ENCODE measurements at regions not wholly inside any gene's neighbourhood (a gene's known extent, or its start where the extent isn't known, plus 50 kb on each side); places are given as distances from the start of the nearest gene placed in this dataset.

DNA sequence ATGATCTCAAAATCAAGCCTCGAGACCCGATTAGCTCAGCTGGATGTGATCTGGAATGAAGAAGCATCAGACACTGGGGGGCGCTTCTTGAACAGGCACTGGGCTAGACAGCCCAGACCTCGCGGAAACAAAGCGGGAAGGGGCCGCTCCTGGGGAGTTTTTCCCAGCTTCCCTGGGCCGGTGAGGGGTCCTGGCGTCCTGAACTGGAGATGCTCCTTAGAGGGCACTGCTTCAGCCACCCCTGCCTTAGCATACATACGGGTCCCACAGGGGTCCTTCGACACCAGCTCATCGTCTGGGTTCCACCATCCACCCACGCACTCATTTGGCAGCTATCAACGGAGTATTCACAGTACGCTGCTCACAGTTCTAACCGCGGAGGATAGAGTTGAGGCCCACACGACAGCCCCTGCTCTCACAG lies 146.7 kb downstream of the TSN start:
- DNase-seq, result no peak

DNA sequence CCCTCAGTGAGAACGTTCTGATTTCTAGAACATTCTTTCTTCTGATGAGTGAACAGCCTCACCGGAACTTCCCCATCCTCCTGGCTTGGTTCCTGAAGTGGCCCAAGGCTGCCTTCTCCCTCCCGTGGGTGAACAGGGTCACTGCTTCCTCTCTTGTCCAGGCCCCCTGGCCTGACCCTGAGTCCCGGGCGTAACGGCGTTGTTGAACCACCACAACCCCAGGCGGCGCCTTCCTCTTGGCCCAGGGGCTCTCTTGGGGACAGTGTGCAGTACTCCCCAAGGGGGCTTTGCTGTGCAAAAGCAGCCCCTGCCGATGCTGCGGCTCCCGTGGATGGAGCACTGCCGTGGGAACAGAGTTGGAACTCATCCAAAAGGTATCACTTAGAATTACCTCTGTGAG lies 147.2 kb downstream of the TSN start:
- no peak for DNase-seq

DNA sequence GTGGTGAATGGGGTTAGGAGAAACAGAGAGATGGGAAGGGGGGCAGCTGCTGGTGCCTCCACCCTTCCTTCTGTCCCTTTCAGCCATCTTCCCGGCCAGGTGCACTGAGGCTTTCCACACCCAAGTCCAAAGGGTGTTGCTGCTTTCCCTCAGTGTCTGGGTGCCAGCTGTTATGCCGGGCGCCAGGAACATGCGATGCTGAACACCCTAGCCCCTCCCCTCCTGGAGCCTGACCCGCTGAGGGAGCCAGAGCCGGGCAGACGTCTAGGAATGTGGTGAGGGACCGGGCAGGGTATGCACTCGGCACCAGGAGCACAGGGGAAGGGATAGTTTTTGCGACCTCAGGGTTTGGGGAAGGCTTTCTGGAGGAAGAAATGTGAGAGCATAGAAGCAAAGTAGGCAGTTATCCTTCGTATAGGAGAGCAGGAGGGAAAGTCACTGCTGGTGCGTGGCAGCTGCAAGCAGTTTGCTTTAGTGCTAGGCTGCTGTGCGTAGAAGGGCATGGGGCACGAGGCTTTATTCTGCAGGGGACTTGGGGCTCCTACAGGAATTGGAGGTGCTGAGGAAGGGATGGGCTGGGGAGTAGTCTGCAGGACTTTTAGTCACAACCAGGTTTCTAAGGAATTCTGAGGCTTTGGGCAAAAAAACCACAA lies 147.7 kb downstream of the TSN start:
- DNase-seq, result no peak

DNA sequence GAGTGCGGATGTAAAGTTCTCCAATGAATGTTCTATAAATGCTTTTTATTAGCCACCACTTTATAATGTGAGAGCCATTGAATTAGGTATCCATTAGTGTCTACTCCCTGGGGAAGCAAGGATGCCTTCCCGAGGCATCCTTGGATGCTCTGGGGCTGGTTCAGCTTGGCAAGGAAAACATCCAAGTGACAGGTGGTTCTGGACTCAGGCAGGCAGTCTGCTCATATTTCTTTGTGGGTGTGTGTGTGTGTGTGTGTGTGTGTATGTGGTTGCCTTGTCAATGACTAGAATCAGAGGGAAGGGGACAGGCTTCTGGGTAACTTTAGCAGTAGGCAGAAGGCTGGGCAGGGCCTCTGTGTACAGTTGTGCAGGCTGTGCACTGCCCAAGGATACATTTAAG lies 149.2 kb downstream of the TSN start:
- DNase-seq, result no peak

DNA sequence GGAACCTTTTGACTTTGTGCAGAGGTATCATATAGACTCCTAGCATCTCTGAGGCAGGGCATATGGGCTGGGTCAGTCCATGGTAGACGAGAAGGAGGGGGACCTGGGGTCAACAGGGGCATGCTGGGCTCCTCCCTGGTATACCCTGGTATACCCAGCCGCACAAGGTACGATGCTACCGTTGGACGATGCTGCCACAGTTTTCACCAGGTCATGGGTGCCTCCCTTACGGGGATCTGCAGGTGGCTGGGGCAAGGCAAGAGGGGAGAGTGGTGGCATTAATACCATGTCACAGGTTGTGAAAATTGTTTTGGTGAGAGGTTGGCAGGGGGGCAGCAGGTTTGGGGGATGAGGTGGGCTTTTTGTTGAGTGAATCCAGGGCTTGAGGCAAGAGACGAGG lies 149.8 kb downstream of the TSN start:
- no peak for DNase-seq

DNA sequence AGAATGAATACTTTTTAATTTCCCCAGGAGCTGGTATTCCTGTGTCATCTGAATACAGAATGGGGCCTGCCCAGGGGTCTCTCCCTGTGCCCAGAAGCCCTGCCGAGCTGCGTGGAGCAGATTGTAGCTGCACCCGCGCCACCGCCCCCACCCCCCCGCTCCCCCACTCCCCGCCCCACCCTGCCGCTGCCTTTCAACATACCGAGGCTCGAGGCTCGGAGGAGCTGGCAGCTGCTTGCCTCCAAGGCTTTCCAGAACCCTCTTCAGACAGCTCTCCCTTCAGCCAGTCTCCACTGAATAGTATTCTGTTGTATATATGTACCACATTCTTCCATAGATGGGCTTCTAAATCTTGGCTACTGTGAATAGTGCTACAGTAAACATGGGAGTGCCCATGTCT lies 150.7 kb downstream of the TSN start:
- DNase-seq, result no peak

DNA sequence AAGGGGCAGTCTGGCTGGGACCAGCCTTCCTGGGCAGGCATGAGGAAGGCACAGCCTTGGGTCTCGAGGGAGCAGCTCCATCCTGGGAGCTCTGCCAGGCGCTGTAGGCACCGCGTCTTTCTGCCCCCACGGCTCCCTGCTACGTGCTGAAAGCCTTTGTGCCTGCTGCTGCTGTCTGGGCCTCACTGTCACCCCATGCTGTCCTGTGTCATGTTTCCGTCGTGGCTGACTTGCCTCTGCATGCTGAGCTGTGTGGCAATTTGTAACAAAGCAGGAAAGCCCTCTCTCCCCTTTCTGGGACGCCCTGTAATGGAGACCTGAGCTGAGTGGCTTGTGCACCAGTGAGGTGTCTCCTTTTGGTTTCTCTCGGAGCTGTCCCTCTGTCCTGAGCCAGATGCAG lies 152.5 kb downstream of the TSN start:
- DNase-seq, result no peak

DNA sequence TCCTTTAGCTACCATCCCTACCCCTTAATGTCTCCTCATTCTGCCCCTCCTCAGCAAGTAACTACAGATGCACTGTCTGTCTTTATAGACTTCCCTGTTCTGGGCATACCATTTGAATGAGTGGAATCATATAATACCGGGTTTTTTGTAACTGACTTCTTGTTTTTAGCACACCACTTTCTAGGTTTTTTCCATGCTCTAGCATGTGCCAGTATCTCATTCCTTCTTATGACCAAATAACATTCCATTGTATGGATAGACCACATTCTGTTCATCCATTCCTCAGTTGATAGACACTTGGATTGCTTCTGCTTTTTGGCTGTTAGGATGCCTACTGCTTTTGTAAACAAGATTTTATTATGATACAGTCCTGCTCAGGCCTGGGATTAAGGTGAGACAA lies 154.7 kb downstream of the TSN start:
- no peak for DNase-seq

DNA sequence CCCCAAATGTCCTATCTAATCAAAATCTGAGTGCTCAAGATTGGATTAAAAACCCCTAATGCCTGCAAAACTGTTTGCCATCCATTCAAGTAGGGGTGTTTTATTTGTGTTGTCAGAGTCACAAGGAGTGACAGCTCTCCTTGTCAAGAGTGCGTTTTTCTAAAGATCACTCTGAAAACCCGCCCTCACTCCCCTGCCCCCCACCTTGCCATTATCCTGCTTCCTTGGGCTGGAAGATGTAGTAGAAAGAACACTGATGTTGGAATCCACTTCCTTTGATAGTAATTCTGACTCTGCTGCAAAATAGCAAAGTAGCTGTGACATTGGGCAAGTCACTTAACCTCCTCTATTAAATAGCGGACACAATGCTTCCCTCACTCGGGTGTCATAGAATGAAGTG lies 155.6 kb downstream of the TSN start:
- DNase-seq, result no peak

DNA sequence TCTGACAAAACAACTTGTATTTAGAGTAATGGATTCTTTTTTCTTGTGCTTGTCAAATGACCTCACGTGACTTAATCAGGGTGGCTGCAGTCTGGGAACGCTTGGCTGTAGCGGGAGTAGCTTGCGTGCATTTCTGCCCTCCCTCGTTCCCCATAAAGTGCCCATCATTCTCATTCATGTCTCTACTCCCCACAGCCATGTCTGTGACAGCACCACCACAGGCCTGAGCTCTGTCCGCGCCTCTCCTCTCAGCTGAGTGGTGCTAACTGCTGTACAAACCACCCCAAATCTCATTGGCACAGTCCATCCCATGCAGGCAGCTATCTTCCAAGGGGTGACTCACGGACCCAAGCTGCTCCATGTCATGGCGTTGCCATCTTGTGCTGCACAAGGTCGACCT lies 161.7 kb downstream of the TSN start:
- DNase-seq, result no peak

DNA sequence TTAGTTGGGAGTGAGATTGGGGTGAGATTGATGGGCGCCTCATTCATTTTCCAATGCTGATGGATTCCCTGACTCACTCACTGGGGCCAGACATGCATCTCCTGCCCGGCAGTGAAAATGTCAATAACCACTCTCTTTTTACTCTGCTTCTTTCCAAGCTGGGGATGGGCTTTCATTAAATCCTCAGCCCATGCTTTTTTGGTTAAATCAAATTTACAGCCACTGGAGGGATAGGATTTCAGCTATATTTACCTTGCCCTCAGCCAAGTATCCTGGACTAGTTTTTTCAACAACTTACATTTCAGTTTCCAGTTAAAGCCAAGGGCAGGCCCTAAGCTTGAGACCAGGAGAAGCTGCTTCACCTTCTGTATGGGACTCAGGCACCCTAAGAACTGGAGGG lies 162.8 kb downstream of the TSN start:
- no peak for DNase-seq

DNA sequence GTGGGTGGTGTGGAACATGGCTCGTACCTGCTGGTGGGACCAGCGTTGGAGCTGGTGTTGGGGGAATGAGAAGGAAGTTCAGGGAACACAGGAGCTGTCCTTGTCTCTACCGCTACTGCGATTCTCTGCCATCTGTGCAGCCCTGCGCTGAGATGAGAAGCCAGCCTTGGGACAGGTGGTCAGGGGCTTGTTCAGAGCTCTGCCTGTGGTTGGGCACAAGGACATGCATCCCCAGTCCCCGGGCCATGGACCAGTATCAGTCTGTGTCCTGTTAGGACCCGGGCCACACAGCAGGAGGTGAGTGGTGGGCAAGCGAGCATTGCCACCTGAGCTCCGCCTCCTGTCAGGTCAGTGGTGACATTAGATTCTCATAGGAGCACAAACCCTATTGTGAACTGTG lies 164.4 kb downstream of the TSN start:
- no peak for DNase-seq

DNA sequence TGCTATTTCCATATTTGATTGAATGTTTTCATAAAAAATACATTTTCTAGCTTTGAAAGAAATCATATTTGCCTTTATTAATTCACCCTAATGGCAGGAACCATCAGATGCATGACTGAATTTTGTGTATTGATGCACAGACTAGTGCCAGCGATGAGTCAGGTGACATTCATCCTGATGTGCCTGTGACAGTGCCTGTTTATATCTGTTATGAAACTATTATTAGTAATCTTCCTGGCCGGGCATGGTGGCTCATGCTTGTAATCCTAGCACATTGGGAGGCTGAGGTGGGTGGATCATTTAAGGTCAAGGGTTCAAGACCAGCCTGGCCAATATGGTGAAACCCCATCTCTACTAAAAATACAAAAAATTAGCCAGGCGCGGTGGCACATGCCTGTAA lies 170.0 kb downstream of the TSN start:
- no peak for DNase-seq

DNA sequence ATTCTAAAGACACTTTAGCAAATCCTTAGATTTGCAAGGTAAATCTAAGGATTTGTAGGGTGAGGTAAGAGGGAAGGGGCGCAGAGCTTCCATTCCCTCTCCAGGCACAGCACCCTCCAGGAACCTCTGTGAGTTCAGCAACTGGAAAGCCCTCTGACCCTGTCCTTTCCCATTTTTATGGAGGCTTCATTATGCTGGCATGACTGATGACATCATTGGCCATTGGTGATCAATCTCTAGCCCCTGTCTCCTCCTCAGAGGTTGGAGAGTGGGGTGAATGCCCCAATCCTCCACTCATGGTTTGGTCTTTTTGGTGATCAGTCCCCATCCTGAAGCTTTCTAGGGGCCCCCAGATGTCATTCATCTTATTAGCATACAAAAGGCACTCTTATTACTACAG lies 187.8 kb downstream of the TSN start:
- DNase-seq, result no peak

DNA sequence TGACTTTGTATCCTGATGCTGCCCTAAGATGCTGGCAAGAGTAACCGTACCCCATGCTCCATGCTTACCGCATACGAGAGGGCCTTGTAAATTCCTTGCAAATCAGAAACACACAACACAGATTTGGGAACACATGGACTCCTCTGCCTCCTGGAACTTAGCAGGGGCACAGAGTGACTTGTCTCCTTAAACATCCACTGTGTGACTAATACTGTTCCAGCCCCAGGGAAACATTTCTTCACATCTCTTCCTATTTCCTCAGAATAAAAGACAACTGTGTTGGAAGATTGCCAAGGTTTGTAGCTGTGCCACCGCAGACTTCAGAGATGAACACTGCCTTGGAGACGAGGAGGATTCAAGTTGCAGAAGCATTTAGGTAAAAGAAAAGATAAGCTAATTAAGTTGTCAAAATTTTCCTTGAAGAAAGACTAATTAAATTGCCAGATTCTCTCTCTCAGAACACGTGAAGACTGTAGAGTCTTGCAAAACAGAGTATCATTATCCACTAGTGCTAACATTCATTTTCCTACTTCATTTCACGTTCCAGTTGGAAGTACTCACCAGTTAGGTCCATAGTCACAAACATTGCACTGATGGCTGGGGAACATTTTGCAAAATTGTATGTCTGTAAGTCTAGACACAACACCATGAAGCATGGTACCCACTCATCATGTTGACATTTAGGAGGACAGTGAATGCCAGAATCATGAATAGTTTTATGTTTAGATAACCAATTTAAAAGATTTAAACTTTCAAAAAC lies 188.8 kb downstream of the TSN start:
- DNase-seq, result no peak

DNA sequence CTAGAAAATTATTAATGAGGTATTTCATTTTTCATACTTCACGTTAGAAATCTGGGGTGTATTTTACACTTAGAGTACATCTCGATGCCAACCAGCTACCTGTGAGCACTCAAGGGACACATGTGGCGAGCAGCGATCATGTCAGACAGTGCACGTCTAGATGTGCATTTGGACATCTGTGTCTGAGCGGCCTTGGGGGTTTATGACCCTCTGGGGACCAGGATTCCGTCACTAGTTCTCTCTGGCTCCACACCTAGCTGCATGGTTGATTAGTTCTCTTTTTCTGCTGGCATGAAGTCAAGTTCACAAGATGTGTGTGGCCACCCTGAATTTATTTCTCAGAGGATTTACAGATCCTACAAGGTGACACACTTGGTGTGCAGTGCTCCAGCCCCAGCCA lies 192.2 kb downstream of the TSN start:
- DNase-seq, result no peak

DNA sequence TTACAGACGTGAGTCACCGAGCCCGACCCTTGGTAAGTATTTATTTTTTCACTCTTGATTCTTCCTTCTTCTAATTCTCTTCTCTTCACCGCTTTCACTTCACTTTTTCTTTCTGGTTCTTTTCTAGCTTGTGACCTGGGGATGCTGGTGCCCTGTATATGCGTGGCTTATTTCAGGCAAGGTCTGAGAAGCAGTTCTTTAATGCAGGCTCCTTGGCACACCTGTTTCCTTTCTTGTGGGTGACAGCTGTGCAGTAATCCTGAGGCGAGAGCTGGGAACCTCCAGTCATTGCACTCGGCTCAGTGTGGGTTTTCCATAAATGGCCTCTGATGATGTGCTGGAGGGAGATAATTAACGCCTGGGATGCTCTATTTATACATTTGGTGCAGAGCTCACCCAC lies 193.8 kb downstream of the TSN start:
- DNase-seq, result no peak

DNA sequence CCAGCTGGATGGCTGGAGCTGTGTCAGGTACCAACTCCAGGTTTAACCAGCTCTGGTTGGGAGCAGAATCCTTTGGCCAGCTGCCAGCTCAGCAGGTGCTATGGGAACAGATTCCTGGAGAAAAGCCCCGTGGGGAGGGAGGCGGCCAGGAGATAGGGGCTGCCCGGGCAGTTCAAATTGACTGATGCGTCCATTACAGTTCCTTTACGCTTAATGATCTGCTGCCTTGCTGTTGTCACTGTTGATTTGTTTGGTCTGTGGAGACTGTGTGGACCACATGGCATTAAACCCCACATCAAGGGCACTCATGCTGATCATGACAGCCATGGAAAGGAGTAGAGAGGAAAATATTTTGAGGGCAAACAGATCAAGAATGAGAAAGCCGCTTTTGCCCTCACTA lies 200.0 kb downstream of the TSN start:
- DNase-seq, result no peak

DNA sequence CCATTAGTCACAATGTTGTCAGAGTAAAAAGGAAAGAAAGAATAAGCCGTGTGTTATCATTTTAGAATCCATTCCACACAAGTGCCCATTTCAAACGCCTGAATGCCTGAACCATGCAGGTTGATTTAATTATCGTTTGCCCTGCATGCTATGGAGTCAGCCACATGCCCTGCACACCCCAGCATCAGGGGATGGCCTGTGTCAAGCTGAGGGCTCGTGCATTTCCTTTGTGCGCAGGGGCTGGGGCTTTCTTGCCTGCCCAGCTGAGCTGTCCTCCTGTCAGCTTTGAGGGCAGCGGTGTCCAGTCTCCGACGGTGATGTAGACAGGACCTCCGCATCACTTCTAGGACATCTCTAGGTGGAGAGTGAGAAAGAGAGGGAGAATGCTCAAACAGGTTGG lies 200.4 kb downstream of the TSN start:
- DNase-seq, result no peak

DNA sequence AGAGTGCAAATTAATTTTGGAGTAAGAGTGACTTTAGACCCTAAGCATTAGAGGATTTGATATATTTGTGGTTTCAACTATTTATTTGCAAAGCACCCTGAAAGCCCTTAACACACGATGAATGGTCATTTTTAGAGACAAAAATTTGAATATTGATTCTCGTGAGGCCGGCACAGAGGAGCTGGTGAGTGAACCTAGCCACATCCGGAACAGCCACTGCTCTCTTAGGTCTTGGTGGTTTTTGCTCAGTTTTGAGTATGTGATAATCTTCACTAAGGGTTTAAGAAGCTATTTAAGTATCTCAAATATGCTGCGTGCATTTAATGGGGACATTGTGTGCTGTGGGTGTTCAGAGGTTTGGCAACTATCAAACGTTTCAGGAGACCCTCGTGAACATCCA lies 204.8 kb downstream of the TSN start:
- DNase-seq, result no peak

DNA sequence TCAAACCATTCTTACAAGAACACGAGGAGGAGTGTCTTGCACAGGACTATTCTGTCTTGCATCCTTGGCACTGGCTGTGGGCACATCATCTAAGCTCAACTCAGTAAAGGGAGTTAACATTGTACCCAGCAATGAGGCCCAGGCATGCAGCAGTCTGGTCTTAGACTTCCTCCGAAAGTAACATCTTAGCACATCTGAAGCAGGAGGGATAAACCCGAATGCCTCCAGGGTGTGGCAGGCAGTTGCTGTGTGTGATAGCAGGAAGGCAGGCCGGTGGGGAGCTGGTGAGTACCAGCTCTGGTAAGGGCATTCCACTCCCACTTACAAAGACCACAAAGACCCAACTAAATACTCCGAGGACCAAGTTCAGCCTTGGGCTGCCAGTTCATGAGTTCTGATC lies 206.3 kb downstream of the TSN start:
- no peak for DNase-seq

DNA sequence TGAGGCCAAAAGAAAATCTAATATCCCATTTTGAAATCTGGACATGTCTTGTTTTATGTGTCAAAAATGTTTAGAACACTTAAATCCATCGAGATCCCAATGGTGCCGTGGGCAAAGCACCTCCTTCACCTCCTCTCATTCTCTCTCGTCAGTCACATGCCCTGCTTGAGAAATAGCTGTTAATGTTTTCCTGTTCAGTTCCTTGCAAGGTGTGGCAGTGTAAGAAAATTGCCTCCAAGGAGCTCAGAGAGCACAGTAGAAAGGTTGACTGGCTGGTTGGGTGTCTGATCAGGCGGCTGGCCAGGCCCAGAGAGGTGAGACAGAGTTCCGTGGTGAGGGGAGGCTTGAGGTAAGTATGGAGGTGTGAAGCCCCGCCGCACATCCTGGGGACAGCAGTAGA lies 210.2 kb downstream of the TSN start:
- DNase-seq, result no peak

DNA sequence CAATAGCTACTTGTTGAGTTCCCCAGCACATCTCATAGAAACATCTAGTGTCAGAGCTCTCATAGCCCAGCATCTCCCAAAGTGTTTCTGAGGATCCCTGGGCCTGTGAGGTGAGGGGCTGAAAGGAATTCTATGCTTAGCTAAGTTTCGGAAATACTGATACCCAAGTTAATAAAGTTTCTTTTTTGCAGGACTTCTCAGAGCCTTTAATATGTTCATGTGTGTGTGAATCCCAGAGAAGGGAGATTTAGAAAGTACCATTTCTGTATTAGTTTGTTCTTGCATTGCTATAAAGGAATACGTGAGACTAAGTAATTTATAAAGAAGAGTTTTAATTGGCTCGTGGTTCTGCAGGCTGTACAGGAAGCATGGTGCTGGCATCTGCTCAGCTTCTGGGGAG lies 211.2 kb downstream of the TSN start:
- no peak for DNase-seq

DNA sequence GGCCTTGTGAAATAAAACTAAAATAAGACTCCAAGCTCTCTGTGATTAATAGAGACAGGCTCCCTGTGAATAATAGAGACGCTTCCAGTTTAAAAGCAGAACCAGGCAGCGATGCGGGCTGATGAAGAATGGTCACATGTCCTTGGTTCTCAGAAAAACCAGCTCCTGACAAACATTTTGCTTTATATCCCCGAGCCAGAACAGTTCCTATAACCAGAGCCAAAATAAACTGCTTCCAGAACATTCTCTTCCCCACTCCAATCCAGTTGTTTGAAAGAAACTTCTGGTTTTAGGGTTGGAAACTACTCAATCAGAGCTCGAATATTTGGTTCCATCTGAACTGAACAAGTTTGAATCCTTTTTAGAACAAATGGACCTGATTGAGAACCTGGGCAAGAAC lies 213.7 kb downstream of the TSN start:
- no peak for DNase-seq

Measured in activated CD4-positive, CD25-positive, alpha-beta regulatory T cell (primary cell).